ENCODE measurements at regions not wholly inside any gene's neighbourhood (a gene's known extent, or its start where the extent isn't known, plus 50 kb on each side); places are given as distances from the start of the nearest gene placed in this dataset.

GRCh38 chr11:98836156-98836555 is 184.6 kb upstream of the CNTN5 start:
- no peak for DNase-seq (ENCODE audit: low spot score)

GRCh38 chr11:98842187-98842586 is 178.6 kb upstream of the CNTN5 start:
- no peak for DNase-seq (ENCODE audit: low spot score)

GRCh38 chr11:98862169-98862568 is 158.6 kb upstream of the CNTN5 start:
- no peak for DNase-seq (ENCODE audit: low spot score)

- DNase-seq (ENCODE audit: low spot score), result no peak
Measured at GRCh38 chr11:98871690-98872089, 149.1 kb upstream of the CNTN5 start.

DNA sequence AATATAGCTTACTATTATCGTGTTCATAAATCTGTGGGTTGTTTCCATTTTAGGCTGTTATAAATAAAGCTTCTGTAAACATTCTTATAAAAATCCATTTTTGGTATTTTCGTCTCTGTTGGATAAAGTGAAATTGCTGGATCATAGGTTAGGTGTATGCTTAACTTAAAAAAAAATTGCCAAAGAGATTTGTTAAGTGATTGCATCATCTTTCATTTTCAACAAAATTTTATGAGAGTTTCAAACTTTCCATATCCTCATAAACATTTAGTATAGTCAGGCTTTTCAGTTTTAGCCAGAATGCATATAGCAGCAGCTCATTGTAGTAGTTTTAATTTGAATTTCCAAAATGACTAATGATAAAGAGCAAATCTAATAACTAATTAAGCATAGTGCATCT is 146.7 kb upstream of the CNTN5 start:
- DNase-seq (ENCODE audit: low spot score), result no peak

DNA sequence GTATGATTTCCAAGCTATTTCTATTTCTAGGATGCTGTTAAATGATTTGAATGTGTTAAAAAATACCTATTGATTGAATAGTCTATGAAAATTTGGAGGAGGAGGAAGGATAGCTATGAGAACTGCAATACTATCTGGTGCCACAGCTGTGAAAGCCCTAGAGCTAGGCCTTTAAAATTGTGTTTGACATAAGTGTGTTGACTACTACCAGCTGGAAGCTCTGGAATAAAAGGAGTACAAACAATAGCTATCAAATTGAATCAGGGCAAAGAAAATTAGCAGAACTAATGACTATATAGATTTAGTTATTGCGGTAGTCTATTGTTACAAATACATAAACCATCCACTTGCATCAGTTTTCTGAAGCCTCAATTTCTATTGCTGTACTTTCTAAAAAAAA is 124.8 kb upstream of the CNTN5 start:
- DNase-seq (ENCODE audit: low spot score), result no peak

GRCh38 chr11:98940913-98941312 is 79.8 kb upstream of the CNTN5 start:
- DNase-seq (ENCODE audit: low spot score), result no peak

DNA sequence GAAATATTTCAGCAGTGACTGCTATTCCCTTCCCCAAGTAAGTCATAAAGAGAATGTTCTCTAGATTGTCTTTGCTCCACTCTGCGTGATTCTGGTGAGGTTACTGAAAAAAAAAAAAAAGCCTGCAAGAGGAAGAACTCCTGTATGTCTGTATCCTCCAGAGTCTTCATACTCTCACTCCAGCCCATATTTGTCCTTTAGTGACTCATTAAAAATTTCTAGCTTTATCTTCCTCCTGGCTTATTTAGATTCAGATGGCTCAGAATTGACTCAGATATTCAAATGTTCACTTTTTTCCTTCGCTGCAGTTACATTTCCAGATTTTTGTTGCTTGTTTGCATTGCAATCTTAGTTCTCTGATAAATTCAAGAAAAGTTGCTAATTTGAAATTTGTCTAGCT is 76.3 kb upstream of the CNTN5 start:
- DNase-seq (ENCODE audit: low spot score), result no peak

GRCh38 chr11:98952107-98952506 is 68.6 kb upstream of the CNTN5 start:
- no peak for DNase-seq (ENCODE audit: low spot score)

DNA sequence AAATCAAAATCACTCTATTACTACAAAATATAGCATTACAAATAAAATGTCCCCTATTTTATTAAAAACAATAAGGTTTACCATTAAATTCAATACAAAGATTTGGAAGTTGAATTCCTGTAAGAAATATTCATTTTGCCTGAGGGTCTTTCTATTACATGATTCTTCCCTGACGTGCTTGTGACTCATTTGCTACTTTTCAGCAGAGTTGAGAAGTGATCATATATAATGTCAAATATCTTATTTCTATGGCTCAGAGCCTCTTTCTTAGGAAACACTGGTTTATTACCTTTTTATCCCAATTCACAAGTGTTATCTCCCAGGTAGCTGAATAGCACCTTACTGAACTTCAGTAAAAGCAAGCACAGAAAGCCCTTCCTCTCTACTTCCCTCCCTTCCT is 65.2 kb upstream of the CNTN5 start:
- no peak for DNase-seq (ENCODE audit: low spot score)

DNA sequence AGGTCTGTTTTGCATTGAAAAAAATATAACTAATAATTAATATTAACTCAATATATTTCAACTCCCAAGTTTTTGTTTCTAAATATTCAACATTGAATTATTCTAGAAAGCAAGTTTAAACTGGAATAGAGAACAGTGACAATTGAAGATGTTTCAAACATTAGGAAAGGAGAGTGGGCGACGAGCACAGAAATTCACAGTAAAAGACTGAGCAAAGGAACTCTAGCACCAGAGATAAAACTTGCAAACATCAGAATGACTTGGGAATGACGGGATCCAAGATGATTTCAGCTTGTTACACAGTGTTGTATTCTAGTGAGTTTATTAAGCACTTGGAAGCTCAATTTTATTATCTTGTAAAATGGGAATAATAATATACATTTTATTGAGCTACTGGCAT is 56.6 kb upstream of the CNTN5 start:
- DNase-seq (ENCODE audit: low spot score), result no peak

DNA sequence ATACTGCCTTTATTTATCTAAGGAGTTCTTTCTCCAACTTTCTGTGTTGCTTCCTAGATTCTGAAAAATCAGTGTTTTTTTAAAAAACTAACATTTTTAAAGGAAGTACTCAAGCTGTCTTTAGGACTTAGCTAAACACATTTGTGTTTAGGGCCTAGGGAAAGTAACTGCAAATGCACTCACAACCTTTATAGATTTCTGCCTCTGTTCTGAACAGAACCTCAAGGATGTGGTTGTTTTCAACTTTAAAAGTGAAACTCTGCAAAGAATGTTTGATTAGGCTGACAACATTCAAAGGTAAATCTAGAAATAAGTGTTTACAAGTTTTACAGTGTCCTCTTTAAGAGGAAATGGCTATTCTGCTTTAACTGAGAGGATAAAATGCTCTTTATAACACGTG is 55.4 kb upstream of the CNTN5 start:
- no peak for DNase-seq (ENCODE audit: low spot score)

- no peak for DNase-seq (ENCODE audit: low spot score)
Measured at GRCh38 chr11:98965775-98966174, 55.0 kb upstream of the CNTN5 start.

DNA sequence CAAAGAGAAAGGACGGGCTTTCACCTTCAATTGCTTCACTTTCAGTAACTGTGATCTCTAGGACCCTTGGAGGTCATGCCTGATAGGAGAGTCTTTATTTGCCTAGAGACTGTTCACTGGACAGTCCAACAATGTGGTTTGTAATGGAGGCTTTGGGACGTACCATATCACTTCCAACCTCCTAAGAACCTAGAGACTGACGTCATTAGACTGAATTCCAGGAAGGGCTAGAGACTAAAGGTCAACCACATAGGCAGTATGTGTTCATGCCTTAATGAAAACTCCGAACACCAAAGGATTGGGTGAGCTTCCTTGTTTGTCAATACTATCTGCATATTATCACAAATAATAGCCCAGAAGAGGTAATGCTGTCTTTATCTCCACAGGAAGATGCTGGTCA is 53.7 kb upstream of the CNTN5 start:
- no peak for DNase-seq (ENCODE audit: low spot score)

Data from HuH-7.5 (cell line).